Cardiac muscle cell (in vitro differentiated cells and primary cell): ENCODE measurements at regions not wholly inside any gene's neighbourhood (a gene's known extent, or its start where the extent isn't known, plus 50 kb on each side); places are given as distances from the start of the nearest gene placed in this dataset.
A peak's percentile ranks its signal among the peaks of the same experiment; 100 is the strongest.

Experiments
- DNase-seq, 2 donors: peaks; one replicate each; pipeline versions ENCODE4 v3.0.0 to v3.0.0-alpha.2; 2010 to 2017; ENCODE audit warnings: low read depth in 1 of 2, low spot score in 1 of 2
- H3K27ac ChIP-seq: fragments of 200-600 bp; sonication (generic); 2 replicates; pipeline ENCODE4 v1.5.1; 2016
- H3K27me3 ChIP-seq: fragments of 200-600 bp; sonication (generic); 2 replicates; pipeline ENCODE4 v1.6.0; 2016; ENCODE audit warnings: control low read depth
- H3K36me3 ChIP-seq: fragments of 200-600 bp; sonication (generic); 2 replicates; pipeline ENCODE4 v1.5.1; 2016; ENCODE audit warnings: control low read depth
- H3K4me1 ChIP-seq: fragments of 200-600 bp; sonication (generic); 2 replicates; pipeline ENCODE4 v1.8.1; 2017; ENCODE audit warnings: low read depth, mild to moderate bottlenecking, mixed run types
- H3K4me3 ChIP-seq: fragments of 200-600 bp; sonication (generic); 2 replicates; pipeline ENCODE4 v1.5.1; 2016; ENCODE audit warnings: mild to moderate bottlenecking
- H3K9me3 ChIP-seq: fragments of 200-600 bp; sonication (generic); 2 replicates; pipeline ENCODE4 v1.5.1; 2017; ENCODE audit warnings: low read depth, mild to moderate bottlenecking, control low read depth
- TF ChIP-seq, protein P1 (sequence below): IDR thresholded peaks from 2 replicates; pipeline ENCODE4 v1.5.1; 2012; ENCODE audit warnings: low read depth, mild to moderate bottlenecking, low read length

DNA sequence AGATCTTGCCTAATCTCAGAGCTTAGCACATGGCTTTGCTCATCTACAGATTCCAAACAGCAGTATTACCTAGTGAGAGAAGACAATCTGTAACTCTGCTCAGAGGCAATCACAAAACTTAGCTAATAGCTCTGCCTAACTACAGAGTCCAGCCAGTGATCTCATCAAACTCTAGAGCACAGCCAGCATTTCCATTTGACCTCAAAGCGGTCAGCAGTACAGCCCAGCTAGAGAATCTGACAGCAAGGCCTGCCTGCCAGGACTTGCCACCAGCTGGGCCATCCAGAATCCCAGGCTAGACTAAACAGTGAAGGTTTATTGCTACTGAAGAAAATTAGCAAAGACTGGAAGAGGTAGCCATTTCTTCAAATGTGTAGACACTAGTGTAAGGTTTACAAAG is 217.9 kb upstream of the VLDLR start:
- Histone ChIP-seq H3K4me1 (no peaks in the 10 kb centered on the region), H3K27me3 (no peaks in the 10 kb centered on the region), H3K36me3 (no peaks in the 10 kb centered on the region), H3K9me3 (no peaks in the 10 kb centered on the region), H3K27ac (no peak overlapping the region), H3K4me3 (no peak overlapping the region)
- TF ChIP-seq, protein P1, sequence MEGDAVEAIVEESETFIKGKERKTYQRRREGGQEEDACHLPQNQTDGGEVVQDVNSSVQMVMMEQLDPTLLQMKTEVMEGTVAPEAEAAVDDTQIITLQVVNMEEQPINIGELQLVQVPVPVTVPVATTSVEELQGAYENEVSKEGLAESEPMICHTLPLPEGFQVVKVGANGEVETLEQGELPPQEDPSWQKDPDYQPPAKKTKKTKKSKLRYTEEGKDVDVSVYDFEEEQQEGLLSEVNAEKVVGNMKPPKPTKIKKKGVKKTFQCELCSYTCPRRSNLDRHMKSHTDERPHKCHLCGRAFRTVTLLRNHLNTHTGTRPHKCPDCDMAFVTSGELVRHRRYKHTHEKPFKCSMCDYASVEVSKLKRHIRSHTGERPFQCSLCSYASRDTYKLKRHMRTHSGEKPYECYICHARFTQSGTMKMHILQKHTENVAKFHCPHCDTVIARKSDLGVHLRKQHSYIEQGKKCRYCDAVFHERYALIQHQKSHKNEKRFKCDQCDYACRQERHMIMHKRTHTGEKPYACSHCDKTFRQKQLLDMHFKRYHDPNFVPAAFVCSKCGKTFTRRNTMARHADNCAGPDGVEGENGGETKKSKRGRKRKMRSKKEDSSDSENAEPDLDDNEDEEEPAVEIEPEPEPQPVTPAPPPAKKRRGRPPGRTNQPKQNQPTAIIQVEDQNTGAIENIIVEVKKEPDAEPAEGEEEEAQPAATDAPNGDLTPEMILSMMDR: no peak
- no peak for DNase-seq

DNA sequence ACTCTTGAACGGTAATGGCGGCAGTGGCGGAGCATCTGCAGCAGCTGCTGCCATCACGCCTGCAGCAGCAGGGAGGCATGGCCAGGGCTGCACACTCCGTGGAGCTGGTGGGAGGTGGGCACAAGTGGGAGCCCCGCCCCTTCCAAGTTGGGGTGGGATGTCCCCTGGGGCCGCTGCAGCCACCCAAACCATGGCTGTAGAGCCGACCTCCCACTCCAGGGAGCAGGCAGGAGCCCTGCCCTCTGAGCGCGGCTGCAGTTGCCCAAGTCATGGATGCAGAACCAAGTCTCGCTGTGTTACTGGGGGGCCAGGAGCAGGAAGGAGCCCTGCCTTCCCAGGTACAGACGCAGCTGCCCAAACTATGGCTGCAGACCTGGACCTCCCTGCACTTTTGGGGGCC is 215.3 kb upstream of the VLDLR start:
- H3K36me3 ChIP-seq: no peaks in the 10 kb centered on the region
- H3K4me3 ChIP-seq: no peak overlapping the region
- H3K9me3 ChIP-seq: no peaks in the 10 kb centered on the region
- TF ChIP-seq, protein P1: no peak
- no peaks in the 10 kb centered on the region for H3K27me3 ChIP-seq
- H3K27ac ChIP-seq: no peak overlapping the region
- no peak for DNase-seq
- no peaks in the 10 kb centered on the region for H3K4me1 ChIP-seq

DNA sequence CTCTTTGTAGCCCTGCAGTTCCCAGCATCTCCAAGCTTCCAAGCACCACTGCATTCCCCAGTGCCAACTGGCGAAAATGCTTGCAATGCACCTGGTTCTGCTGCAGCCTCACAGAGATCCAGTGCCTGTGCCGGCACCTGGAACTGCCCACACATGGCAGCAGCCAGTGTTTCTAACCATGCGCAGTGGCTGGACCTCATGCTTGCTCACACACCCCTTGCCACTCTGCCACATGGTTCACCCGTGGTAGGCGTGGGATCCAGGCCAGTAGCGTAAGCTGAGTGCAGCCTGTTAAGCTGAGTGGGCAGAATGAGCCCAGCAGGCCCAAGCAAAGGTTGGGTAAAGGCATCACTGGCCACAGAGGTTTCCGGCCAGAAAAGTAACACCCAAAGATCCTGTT is 214.1 kb upstream of the VLDLR start:
- no peaks in the 10 kb centered on the region for H3K9me3 ChIP-seq
- H3K27ac ChIP-seq: no peak overlapping the region
- H3K4me3 ChIP-seq: no peak overlapping the region
- no peaks in the 10 kb centered on the region for H3K4me1 ChIP-seq
- no peaks in the 10 kb centered on the region for H3K36me3 ChIP-seq
- TF ChIP-seq, protein P1: no peak
- DNase-seq: no peak
- H3K27me3 ChIP-seq: no peaks in the 10 kb centered on the region

DNA sequence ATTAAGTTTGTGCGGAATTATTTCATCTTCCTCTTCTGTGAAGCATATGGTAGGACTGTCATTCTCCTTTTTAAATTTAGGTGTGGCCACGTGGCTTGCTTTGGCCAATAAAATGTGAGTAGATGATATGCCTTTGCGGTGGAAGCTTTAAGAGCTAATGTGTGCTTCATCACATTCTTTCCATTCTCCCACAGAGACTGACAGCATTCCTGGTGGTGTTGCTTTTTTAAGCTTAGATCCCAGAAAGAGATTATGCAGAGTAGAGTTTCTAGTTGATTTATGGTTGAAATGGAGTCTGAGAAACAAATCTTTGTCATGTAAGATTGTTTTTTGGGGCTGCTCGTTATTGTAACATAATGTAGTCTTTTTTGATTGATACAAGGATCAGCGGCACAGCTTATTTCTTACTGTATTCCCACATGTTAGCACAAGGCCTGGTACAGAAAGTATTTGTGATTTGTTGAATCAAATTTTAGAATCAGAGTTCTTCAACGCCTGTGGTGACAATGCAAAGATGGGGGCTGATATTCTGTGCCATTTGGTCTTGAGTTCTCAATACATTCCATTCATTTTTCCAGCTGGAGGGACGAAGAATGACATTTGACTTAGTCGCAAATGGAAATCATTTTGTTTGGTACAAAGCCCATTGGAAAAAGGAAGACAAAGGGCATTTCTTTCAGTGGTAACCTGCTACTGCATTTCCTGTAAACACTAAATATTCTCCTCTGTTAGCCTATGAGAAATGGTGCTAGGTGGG is 209.9 kb upstream of the VLDLR start:
- H3K4me3 ChIP-seq: no peak overlapping the region
- DNase-seq: peak; percentile 16 to 40
- no peaks in the 10 kb centered on the region for H3K4me1 ChIP-seq
- H3K27ac ChIP-seq: no peak overlapping the region
- no peaks in the 10 kb centered on the region for H3K27me3 ChIP-seq
- TF ChIP-seq, protein P1: no peak
- H3K36me3 ChIP-seq: no peaks in the 10 kb centered on the region
- no peaks in the 10 kb centered on the region for H3K9me3 ChIP-seq

DNA sequence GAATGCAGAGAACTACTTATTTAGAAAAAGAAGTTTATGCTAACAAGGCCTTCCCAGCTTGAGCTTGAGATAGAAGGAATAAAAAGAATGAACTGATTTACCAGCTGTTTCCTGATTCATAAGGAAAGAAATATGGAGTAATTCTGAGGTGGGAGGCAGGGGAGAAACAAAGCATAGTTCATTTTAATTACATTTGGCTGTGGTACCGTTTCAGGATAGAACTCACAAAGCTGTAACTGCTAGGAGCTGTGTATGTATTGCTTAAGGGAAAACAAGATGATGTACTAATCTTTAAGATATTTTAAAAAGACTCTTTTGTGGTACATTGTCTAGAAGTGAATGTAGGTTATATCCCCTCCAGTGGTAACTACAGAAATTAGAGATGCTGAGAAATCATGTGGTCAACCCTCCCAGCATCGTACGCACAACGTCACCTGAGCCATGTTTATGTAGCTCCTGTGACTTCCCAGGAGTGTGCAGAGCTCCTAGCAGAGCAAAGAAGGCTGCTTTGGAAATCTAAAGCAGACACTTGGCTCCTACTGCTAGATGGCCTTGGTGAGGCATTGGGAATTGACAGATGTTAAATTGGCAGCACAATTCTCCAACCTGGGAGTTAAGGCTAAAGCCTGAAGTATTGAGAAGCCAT is 208.3 kb upstream of the VLDLR start:
- no peaks in the 10 kb centered on the region for H3K36me3 ChIP-seq
- no peak overlapping the region for H3K27ac ChIP-seq
- H3K9me3 ChIP-seq: no peaks in the 10 kb centered on the region
- TF ChIP-seq, protein P1: no peak
- no peak overlapping the region for H3K4me3 ChIP-seq
- H3K4me1 ChIP-seq: no peaks in the 10 kb centered on the region
- no peak for DNase-seq
- H3K27me3 ChIP-seq: no peaks in the 10 kb centered on the region
